H9 (cell line): ENCODE measurements at regions not wholly inside any gene's neighbourhood (a gene's known extent, or its start where the extent isn't known, plus 50 kb on each side); places are given as distances from the start of the nearest gene placed in this dataset.

Experiments
- DNase-seq: peaks from one replicate; pipeline ENCODE4 v3.0.0-alpha.2; 2017
- H2AFZ ChIP-seq: one replicate; pipeline ENCODE4 v1.6.1; 2013; ENCODE audit warnings: mild to moderate bottlenecking, low read length, control low read depth, moderate library complexity
- H2AK5ac ChIP-seq: 2 replicates; pipeline ENCODE4 v1.6.1; 2013; ENCODE audit warnings: low read length, control low read depth, mixed read lengths; ENCODE audit not compliant: insufficient read length
- H2BK120ac ChIP-seq: one replicate; pipeline ENCODE4 v1.6.1; 2013; ENCODE audit warnings: low read depth, mild to moderate bottlenecking, low read length, control low read depth, inconsistent platforms; ENCODE audit not compliant: poor library complexity, severe bottlenecking
- H2BK12ac ChIP-seq: 2 replicates; pipeline ENCODE4 v1.6.1; 2013; ENCODE audit warnings: low read length, control low read depth, mixed read lengths, low read depth; ENCODE audit not compliant: insufficient read length
- H2BK15ac ChIP-seq: 2 replicates; pipeline ENCODE4 v1.6.1; 2013; ENCODE audit warnings: low read depth, low read length, control low read depth
- H2BK20ac ChIP-seq: one replicate; pipeline ENCODE4 v1.6.1; 2013; ENCODE audit warnings: low read depth, mild to moderate bottlenecking, low read length, control low read depth, inconsistent platforms; ENCODE audit not compliant: poor library complexity, severe bottlenecking
- H2BK5ac ChIP-seq: 2 replicates; pipeline ENCODE4 v1.6.1; 2013; ENCODE audit warnings: low read length, control low read depth, mixed read lengths; ENCODE audit not compliant: insufficient read length
- H3K14ac ChIP-seq: 2 replicates; pipeline ENCODE4 v1.6.1; 2013; ENCODE audit warnings: low read length, control low read depth; ENCODE audit not compliant: insufficient read depth
- H3K18ac ChIP-seq: 2 replicates; pipeline ENCODE4 v1.6.1; 2013; ENCODE audit warnings: low read depth, mild to moderate bottlenecking, mixed read lengths, low read length, control low read depth; ENCODE audit not compliant: insufficient read length
- H3K23ac ChIP-seq: 2 replicates; pipeline ENCODE4 v1.6.1; 2013; ENCODE audit warnings: low read length, control low read depth, mixed read lengths, low read depth; ENCODE audit not compliant: insufficient read length
- H3K23me2 ChIP-seq: 2 replicates; pipeline ENCODE4 v1.6.1; 2013; ENCODE audit warnings: low read depth, mild to moderate bottlenecking, mixed read lengths, low read length, control low read depth; ENCODE audit not compliant: insufficient read length, poor library complexity, severe bottlenecking
- H3K27ac ChIP-seq: 2 replicates; pipeline ENCODE4 v1.5.1; 2013; ENCODE audit warnings: low read length, control low read depth, mixed read lengths, low read depth; ENCODE audit not compliant: insufficient read length
- H3K27me3 ChIP-seq: 2 replicates; pipeline ENCODE4 v1.6.1; 2013; ENCODE audit warnings: low read length, control low read depth, inconsistent platforms; ENCODE audit not compliant: insufficient read depth
- H3K4ac ChIP-seq: 2 replicates; pipeline ENCODE4 v1.6.1; 2013; ENCODE audit warnings: low read depth, mild to moderate bottlenecking, control low read depth, inconsistent platforms, low read length, moderate library complexity
- H3K4me1 ChIP-seq: 2 replicates; pipeline ENCODE4 v1.6.1; 2013; ENCODE audit warnings: low read length, control low read depth, inconsistent platforms; ENCODE audit not compliant: insufficient read depth
- H3K4me2 ChIP-seq: 2 replicates; pipeline ENCODE4 v1.6.1; 2013; ENCODE audit warnings: low read length, control low read depth, mixed read lengths; ENCODE audit not compliant: insufficient read length, insufficient read depth
- H3K56ac ChIP-seq: 2 replicates; pipeline ENCODE4 v1.6.1; 2013; ENCODE audit warnings: low read depth, mild to moderate bottlenecking, mixed read lengths, low read length, control low read depth; ENCODE audit not compliant: insufficient read length
- H3K79me1 ChIP-seq: 2 replicates; pipeline ENCODE4 v1.6.1; 2013; ENCODE audit warnings: low read depth, mild to moderate bottlenecking, moderate library complexity, low read length, control low read depth, inconsistent platforms; ENCODE audit not compliant: insufficient read depth, poor library complexity, severe bottlenecking
- H3K79me2 ChIP-seq: 2 replicates; pipeline ENCODE4 v1.6.1; 2013; ENCODE audit warnings: low read length, control low read depth, inconsistent platforms; ENCODE audit not compliant: insufficient read depth
- H3K9ac ChIP-seq: 2 replicates; pipeline ENCODE4 v1.6.1; 2013; ENCODE audit warnings: low read length, control low read depth, mixed read lengths; ENCODE audit not compliant: insufficient read length; ENCODE audit errors: extremely low read depth
- H3K9me3 ChIP-seq: one replicate; pipeline ENCODE4 v1.6.1; 2013; ENCODE audit warnings: low read depth, low read length, inconsistent platforms; ENCODE audit not compliant: control insufficient read depth
- H3T11ph ChIP-seq: one replicate; pipeline ENCODE4 v1.6.1; 2013; ENCODE audit warnings: mild to moderate bottlenecking, low read length, control low read depth, inconsistent platforms
- H4K20me1 ChIP-seq: one replicate; pipeline ENCODE4 v1.6.1; 2013; ENCODE audit not compliant: control insufficient read depth, insufficient read length, insufficient read depth
- H4K5ac ChIP-seq: 2 replicates; pipeline ENCODE4 v1.6.1; 2013; ENCODE audit warnings: low read depth, mild to moderate bottlenecking, mixed read lengths, low read length, control low read depth; ENCODE audit not compliant: insufficient read length
- H4K8ac ChIP-seq: replicated peaks from 2 replicates; pipeline ENCODE4 v1.6.1; 2013; ENCODE audit warnings: low read length, control low read depth, mixed read lengths, low read depth; ENCODE audit not compliant: insufficient read length
- H4K91ac ChIP-seq: 2 replicates; pipeline ENCODE4 v1.6.1; 2013; ENCODE audit warnings: low read depth, mild to moderate bottlenecking, moderate library complexity, mixed read lengths, low read length, control low read depth; ENCODE audit not compliant: insufficient read length
- H3K27ac Mint-ChIP-seq, 3 experiments: 2 replicates in 2 of 3; 3 replicates in 1 of 3; pipeline ENCODE4 v1.8.0; 2020 to 2021; ENCODE audit warnings: mixed read lengths in 3 of 3, mild to moderate bottlenecking in 1 of 3, moderate library complexity in 1 of 3
- H3K27me3 Mint-ChIP-seq: 2 replicates; pipeline ENCODE4 v1.8.0; 2021; ENCODE audit warnings: low read depth, mild to moderate bottlenecking, moderate library complexity, mixed read lengths
- H3K36me3 Mint-ChIP-seq, 3 experiments: 2 replicates in 2 of 3; 3 replicates in 1 of 3; pipeline ENCODE4 v1.8.0; 2020 to 2021; ENCODE audit warnings: low read depth in 3 of 3, mixed read lengths in 3 of 3; ENCODE audit not compliant: insufficient read depth in 1 of 3
- H3K4me1 Mint-ChIP-seq, 2 experiments: 2 replicates each; pipeline ENCODE4 v1.8.0; 2020; ENCODE audit warnings: mixed read lengths in 2 of 2
- H3K4me3 Mint-ChIP-seq, 2 experiments: 2 replicates in 1 of 2; 3 replicates in 1 of 2; pipeline ENCODE4 v1.8.0; 2020 to 2021; ENCODE audit warnings: mild to moderate bottlenecking in 2 of 2, mixed read lengths in 2 of 2, moderate library complexity in 1 of 2
- H3K9me3 Mint-ChIP-seq, 2 experiments: 2 replicates in 1 of 2; 3 replicates in 1 of 2; pipeline ENCODE4 v1.8.0; 2020; ENCODE audit warnings: mild to moderate bottlenecking in 2 of 2, mixed read lengths in 2 of 2, moderate library complexity in 1 of 2
- CTCF ChIP-seq: fragments of 200-600 bp; sonication (generic); conservative IDR thresholded peaks from 3 replicates; pipeline ENCODE4 v1.8.0; 2021; ENCODE audit warnings: antibody characterized with exemption, mild to moderate bottlenecking
- WGBS: extraction: QIAGEN DNeasy Blood & Tissue Kit; methylation state at CpG from one replicate; pipeline ENCODE4 v1.1.7; 2013; ENCODE audit warnings: missing lambda C conversion rate, low lambda C conversion rate, mixed read lengths; ENCODE audit not compliant: insufficient read length; ENCODE audit errors: extremely low coverage; 5-methylcytosine and 5-hydroxymethylcytosine counted together

DNA sequence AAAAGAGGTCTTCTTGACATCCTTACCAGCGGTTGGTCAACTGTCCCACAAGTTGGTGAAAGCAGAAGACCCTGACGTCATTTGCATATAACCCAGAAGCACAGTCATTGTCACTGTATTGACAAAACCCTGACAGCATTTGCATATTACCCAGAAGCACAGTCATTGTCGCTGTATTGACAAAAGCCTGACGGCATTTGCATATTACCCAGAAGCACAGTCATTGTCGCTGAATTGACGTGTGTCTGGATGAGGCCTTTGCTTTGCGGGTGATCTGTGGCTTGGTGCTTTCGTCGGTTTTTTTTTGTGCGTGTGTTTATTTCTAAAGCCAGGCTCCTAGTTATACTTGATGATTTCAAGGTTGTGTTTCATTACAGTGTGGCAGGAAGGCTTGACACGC is 1145.2 kb downstream of the BRD1 start:
- no peak overlapping the region for H3K23ac ChIP-seq
- H3K14ac ChIP-seq = no peak overlapping the region
- no peak overlapping the region for H4K91ac ChIP-seq
- H2AFZ ChIP-seq = no peak overlapping the region
- no peak overlapping the region for H2BK5ac ChIP-seq
- no peak overlapping the region for H2AK5ac ChIP-seq
- no peak overlapping the region for H3K9ac ChIP-seq
- no peaks in the 10 kb centered on the region for H3K79me2 ChIP-seq
- Mint-ChIP-seq H3K4me1 (peaks cover 30 to 31% of the 10 kb centered on the region in 2 experiments), H3K27ac (no peak overlapping the region), H3K27me3 (no peaks in the 10 kb centered on the region; the same call in 1 of the 2 replicates), H3K36me3 (peaks cover 0 to 12% (median 0%) of the 10 kb centered on the region in 3 experiments; a peak in 5 of 7 replicates), H3K4me3 (no peak overlapping the region), H3K9me3 (peaks cover 1 to 7% of the 10 kb centered on the region in 2 experiments; a peak in 3 of 5 replicates)
- H3K4me1 ChIP-seq = no peaks in the 10 kb centered on the region
- no peak overlapping the region for H3T11ph ChIP-seq
- no peaks in the 10 kb centered on the region for H3K23me2 ChIP-seq
- no peak overlapping the region for H3K27ac ChIP-seq
- no peak overlapping the region for H4K5ac ChIP-seq
- H4K20me1 ChIP-seq = no peaks in the 10 kb centered on the region
- no peaks in the 10 kb centered on the region for H3K79me1 ChIP-seq
- H3K4ac ChIP-seq = no peak overlapping the region
- no peak for DNase-seq
- WGBS = no CpG with 5 or more reads among the region's 11 CpGs
- H3K27me3 ChIP-seq = no peaks in the 10 kb centered on the region
- no peak overlapping the region for H4K8ac ChIP-seq
- no peak overlapping the region for H2BK120ac ChIP-seq
- no peaks in the 10 kb centered on the region for H3K9me3 ChIP-seq
- no peak overlapping the region for H3K4me2 ChIP-seq
- H2BK20ac ChIP-seq = no peak overlapping the region
- no peak overlapping the region for H3K56ac ChIP-seq
- TF ChIP-seq CTCF = no peak
- no peak overlapping the region for H2BK12ac ChIP-seq
- no peak overlapping the region for H3K18ac ChIP-seq
- H2BK15ac ChIP-seq = no peak overlapping the region
